ENCODE measurements at regions not wholly inside any gene's neighbourhood (a gene's known extent, or its start where the extent isn't known, plus 50 kb on each side); places are given as distances from the start of the nearest gene placed in this dataset.
"Not testable (repeated sequence)": the region's sequence is repeated elsewhere in the genome, so short reads cannot be mapped to it uniquely, and the experiment has no call there.

DNA sequence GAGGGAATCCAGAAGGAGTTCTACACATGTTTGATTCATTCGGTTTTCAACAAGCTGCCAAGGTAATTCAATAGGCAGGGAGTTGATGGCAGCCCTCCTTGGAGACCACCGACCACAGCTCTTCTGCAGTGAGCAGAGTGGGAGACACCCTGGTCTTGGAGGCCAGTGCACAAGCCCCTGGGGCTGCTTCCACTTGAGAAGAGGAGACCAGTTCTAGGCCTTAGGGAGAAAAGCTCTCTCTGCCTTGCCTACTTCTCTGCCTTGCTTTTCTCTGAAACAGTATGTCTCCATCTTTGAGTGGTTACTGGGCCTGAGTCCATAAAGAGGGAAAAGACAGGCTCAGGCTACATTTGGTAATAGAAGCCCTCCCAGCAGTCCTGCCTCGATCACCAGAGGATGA is 671.9 kb downstream of the UQCRFS1 start:
- intact Hi-C loops (cut with DNase I), result no loop called here
- Histone ChIP-seq H3K4me3 (no peak overlapping the region), H3K27ac (no peak overlapping the region), H3K4me1 (no peaks in the 10 kb centered on the region), H3K36me3 (ENCODE audit: insufficient read depth in 1 of 2, low read depth in 1 of 2) (no peaks in the 10 kb centered on the region), H3K9me3 (peaks cover 7% of the 10 kb centered on the region), H3K27me3 (ENCODE audit: insufficient read depth in 3 of 3, low read length in 2 of 3) (no peaks in the 10 kb centered on the region)
- WGBS, 3 donors, result 80 to 92% (median 87%) methylated on average over 3 of the region's 3 CpGs
- no peak for DNase-seq
- ATAC-seq, result no peak
- TF ChIP-seq, protein P1, sequence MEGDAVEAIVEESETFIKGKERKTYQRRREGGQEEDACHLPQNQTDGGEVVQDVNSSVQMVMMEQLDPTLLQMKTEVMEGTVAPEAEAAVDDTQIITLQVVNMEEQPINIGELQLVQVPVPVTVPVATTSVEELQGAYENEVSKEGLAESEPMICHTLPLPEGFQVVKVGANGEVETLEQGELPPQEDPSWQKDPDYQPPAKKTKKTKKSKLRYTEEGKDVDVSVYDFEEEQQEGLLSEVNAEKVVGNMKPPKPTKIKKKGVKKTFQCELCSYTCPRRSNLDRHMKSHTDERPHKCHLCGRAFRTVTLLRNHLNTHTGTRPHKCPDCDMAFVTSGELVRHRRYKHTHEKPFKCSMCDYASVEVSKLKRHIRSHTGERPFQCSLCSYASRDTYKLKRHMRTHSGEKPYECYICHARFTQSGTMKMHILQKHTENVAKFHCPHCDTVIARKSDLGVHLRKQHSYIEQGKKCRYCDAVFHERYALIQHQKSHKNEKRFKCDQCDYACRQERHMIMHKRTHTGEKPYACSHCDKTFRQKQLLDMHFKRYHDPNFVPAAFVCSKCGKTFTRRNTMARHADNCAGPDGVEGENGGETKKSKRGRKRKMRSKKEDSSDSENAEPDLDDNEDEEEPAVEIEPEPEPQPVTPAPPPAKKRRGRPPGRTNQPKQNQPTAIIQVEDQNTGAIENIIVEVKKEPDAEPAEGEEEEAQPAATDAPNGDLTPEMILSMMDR (IDR thresholded peaks at IDR 0.05), result no peak

DNA sequence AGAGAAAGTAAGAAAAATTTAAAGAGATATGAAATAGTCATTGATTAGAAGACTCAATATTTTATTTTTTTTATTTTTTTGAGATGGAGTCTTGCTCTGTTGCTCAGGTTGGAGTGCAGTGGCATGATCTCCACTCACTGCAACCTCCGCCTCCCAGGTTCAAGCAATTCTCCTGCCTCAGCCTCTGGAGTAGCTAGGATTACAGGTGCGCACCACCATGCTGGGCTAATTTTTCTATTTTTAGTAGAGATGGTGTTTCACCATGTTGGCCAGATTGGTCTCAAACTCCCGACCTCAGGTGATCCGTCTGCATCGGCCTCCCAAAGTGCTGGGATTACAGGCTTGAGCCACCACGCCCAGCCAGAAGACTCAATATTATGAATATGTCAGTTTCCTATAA is 672.6 kb downstream of the UQCRFS1 start:
- DNase-seq; H3K4me3 ChIP-seq; intact Hi-C loops (cut with DNase I); H3K27ac ChIP-seq; H3K36me3 ChIP-seq (ENCODE audit: insufficient read depth in 1 of 2, low read depth in 1 of 2); H3K27me3 ChIP-seq (ENCODE audit: insufficient read depth in 3 of 3, low read length in 2 of 3); H3K9me3 ChIP-seq; H3K4me1 ChIP-seq; ATAC-seq: not testable (repeated sequence)
- 82 to 85% (median 84%) methylated on average over 6 of the region's 6 CpGs for WGBS, 3 donors

DNA sequence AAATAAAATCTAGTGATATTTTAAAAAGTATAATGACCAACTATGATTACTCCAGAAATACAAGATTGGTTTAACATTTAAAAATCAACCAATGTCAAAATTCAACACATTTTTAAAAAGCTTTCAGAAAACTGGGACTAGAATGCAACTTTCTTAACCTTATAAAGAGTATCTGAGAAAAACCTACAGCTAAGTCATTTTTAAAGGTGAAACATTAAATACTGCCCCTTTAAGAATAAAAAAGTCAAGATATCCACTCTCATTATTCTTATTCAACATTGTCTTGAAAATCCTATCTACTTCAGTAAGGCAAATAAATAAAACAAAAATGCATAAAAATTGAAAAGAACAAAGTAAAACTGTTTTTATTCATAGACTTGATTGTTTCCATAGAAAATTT is 673.2 kb downstream of the UQCRFS1 start:
- no peak for DNase-seq
- no peak overlapping the region for H3K27ac ChIP-seq
- H3K9me3 ChIP-seq, result peaks cover 7% of the 10 kb centered on the region
- H3K36me3 ChIP-seq (ENCODE audit: insufficient read depth in 1 of 2, low read depth in 1 of 2), result no peaks in the 10 kb centered on the region
- no peak for ATAC-seq
- TF ChIP-seq, protein P1 (IDR thresholded peaks at IDR 0.05), result no peak
- H3K27me3 ChIP-seq (ENCODE audit: insufficient read depth in 3 of 3, low read length in 2 of 3), result no peaks in the 10 kb centered on the region
- no peaks in the 10 kb centered on the region for H3K4me1 ChIP-seq
- intact Hi-C loops (cut with DNase I), result no loop called here
- no peak overlapping the region for H3K4me3 ChIP-seq

DNA sequence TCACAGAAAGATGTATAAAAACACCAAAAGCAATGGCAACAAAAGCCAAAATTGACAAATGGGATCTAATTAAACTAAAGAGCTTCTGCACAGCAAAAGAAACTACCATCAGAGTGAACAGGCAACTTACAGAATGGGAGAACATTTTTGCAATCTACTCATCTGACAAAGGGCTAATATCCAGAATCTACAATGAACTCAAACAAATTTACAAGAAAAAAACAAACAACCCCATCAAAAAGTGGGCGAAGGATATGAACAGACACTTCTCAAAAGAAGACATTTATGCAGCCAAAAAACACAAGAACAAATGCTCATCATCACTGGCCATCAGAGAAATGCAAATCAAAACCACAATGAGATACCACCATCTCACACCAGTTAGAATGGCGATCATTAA is 674.4 kb downstream of the UQCRFS1 start:
- WGBS, 3 donors, result 83 to 92% (median 89%) methylated on average over 1 of the region's 2 CpGs
- H3K36me3 ChIP-seq (ENCODE audit: insufficient read depth in 1 of 2, low read depth in 1 of 2); H3K4me1 ChIP-seq; ATAC-seq; DNase-seq; H3K9me3 ChIP-seq; intact Hi-C loops (cut with DNase I); H3K27me3 ChIP-seq (ENCODE audit: insufficient read depth in 3 of 3, low read length in 2 of 3); H3K27ac ChIP-seq; H3K4me3 ChIP-seq: not testable (repeated sequence)

DNA sequence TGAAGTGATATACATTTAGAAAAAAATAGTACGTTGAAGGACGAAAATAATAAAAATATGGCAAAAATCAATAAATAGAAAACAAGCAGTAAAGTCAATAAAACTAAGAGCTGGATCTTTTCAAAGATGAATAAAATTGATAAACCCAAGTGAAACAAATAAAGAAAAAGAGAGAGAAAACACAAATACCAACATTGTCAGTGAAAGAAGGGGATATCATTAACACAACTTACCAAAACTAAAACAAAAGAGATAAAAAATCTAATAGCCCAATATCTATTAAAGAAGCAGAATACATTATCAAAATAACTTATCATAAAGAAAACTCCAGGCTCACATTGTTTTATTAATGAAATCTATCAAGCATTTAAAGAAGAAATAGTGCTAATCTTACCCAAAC is 675.1 kb downstream of the UQCRFS1 start:
- no peak for ATAC-seq
- H3K27ac ChIP-seq, result no peak overlapping the region
- 96 to 99% (median 98%) methylated on average over 2 of the region's 2 CpGs for WGBS, 3 donors

DNA sequence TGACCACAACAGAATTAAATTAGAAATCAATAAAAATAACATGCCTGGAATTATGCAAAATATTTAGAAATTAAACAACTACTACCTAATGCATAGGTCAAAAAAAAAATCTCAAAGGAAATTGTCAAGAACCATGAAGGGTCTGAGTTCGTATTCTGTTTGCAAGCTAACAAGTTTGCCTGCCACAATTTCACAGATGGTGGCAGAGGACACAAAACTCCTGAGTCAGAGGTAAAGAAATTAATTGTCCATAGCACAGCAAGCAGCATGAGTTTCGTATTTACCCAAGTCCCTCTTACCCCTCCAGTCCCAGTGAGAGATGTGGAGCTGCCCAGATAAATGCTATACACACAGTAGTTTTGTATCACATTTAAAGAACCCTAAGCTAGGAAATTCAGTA is 675.9 kb downstream of the UQCRFS1 start:
- TF ChIP-seq, protein P1 (IDR thresholded peaks at IDR 0.05), result no peak
- Histone ChIP-seq H3K4me3 (no peak overlapping the region), H3K27ac (no peak overlapping the region), H3K4me1 (no peaks in the 10 kb centered on the region), H3K9me3 (peaks cover 7% of the 10 kb centered on the region), H3K36me3 (ENCODE audit: insufficient read depth in 1 of 2, low read depth in 1 of 2) (no peaks in the 10 kb centered on the region), H3K27me3 (ENCODE audit: insufficient read depth in 3 of 3, low read length in 2 of 3) (no peaks in the 10 kb centered on the region)
- ATAC-seq (no peak), DNase-seq (no peak)
- WGBS, 3 donors, result 78 to 92% (median 84%) methylated on average over 2 of the region's 2 CpGs
- intact Hi-C loops (cut with DNase I), result no loop called here

More for the DNA sequence above, 675.1 kb downstream of the UQCRFS1 start:
- Histone ChIP-seq H3K36me3 (ENCODE audit: insufficient read depth in 1 of 2, low read depth in 1 of 2) (no peaks in the 10 kb centered on the region), H3K4me1 (no peaks in the 10 kb centered on the region), H3K9me3 (peaks cover 7% of the 10 kb centered on the region), H3K27me3 (ENCODE audit: insufficient read depth in 3 of 3, low read length in 2 of 3) (no peaks in the 10 kb centered on the region), H3K4me3 (no peak overlapping the region)
- TF ChIP-seq, protein P1 (IDR thresholded peaks at IDR 0.05), result no peak
- intact Hi-C loops (cut with DNase I), result no loop called here
- no peak for DNase-seq

Measured in psoas muscle (tissue), 7 donors.